GM12878 (cell line): ENCODE measurements at regions not wholly inside any gene's neighbourhood (a gene's known extent, or its start where the extent isn't known, plus 50 kb on each side); places are given as distances from the start of the nearest gene placed in this dataset.

Experiments used
- ATAC-seq: fragments of 200-7000 bp; cut with Tn5 transposase; 3 replicates; pipeline ENCODE4 v1.9.1; 2020; ENCODE audit warnings: mild to moderate bottlenecking, moderate library complexity
- BruUV-seq: library from RNA; stranded (reverse); fragments of 400-500 nt; replicated peaks from 2 replicates; lab custom pipeline; 2021; lab: Mats Ljungman, UMichigan
- CTCF ChIA-PET: fragments of 300-600 bp; sonication (Branson Sonifier 250); formaldehyde crosslinking; extraction: SDS; loops from one replicate; lab custom pipeline; 2021; ENCODE audit warnings: inconsistent platforms; lab: Yijun Ruan, JAX
- POLR2A ChIA-PET: fragments of 350-600 bp; formaldehyde crosslinking; extraction: SDS; loops from one replicate; lab custom pipeline; 2021; ENCODE audit warnings: inconsistent platforms; lab: Charles Lee
- RAD21 ChIA-PET: fragments of 300-600 bp; sonication (Branson Sonifier 250); formaldehyde crosslinking; loops from one replicate; lab custom pipeline; 2023; ENCODE audit warnings: antibody characterized with exemption; ENCODE audit not compliant: unreplicated experiment; lab: Charles Lee
- SMC1A ChIA-PET: fragments of 300-600 bp; sonication (Branson Sonifier 250); formaldehyde crosslinking; loops from one replicate; lab custom pipeline; 2023; ENCODE audit not compliant: unreplicated experiment, uncharacterized antibody; lab: Charles Lee
- DNase-seq: peaks from one replicate; pipeline ENCODE4 v3.0.0-alpha.2; 2011; ENCODE audit warnings: low read depth, low spot score
- FAIRE-seq: peaks from 3 replicates; lab custom pipeline; 2011; peaks lifted over from hg19 to GRCh38; lab: Jason Lieb, UNC
- H2AFZ ChIP-seq: 2 replicates; pipeline ENCODE4 v1.6.0; 2011; ENCODE audit warnings: low read depth, low read length, control low read depth; ENCODE audit not compliant: control insufficient read depth
- H3K27ac ChIP-seq: 2 replicates; pipeline ENCODE4 v1.5.1; 2011; ENCODE audit warnings: control low read depth; ENCODE audit not compliant: control insufficient read depth, insufficient read depth
- H3K27me3 ChIP-seq, 2 experiments: replicated peaks in 1 of 2; 2 replicates each; pipeline versions ENCODE4 v1.6.0 to v1.6.1; 2011; ENCODE audit warnings: low read length in 1 of 2; ENCODE audit not compliant: control insufficient read depth in 2 of 2, insufficient read depth in 2 of 2
- H3K36me3 ChIP-seq, 2 experiments: 2 replicates each; pipeline ENCODE4 v1.5.1; 2011; ENCODE audit warnings: low read length in 1 of 2; ENCODE audit not compliant: control insufficient read depth in 2 of 2, insufficient read depth in 2 of 2
- H3K4me1 ChIP-seq: 2 replicates; pipeline ENCODE4 v1.6.1; 2011; ENCODE audit warnings: mild to moderate bottlenecking, low read length, moderate library complexity, mixed read lengths; ENCODE audit not compliant: control insufficient read depth, insufficient read depth
- H3K4me2 ChIP-seq: 2 replicates; pipeline ENCODE4 v1.6.0; 2011; ENCODE audit warnings: control low read depth; ENCODE audit not compliant: control insufficient read depth, insufficient read depth
- H3K4me3 ChIP-seq: fragments of 200-600 bp; sonication (generic); 2 replicates; pipeline ENCODE4 v1.5.1; 2016
- H3K79me2 ChIP-seq: 2 replicates; pipeline ENCODE4 v1.6.0; 2011; ENCODE audit warnings: low read length; ENCODE audit not compliant: control insufficient read depth, insufficient read depth
- H3K9ac ChIP-seq: 2 replicates; pipeline ENCODE4 v1.8.0; 2011; ENCODE audit warnings: low read length, control low read depth, mixed read lengths; ENCODE audit not compliant: control insufficient read depth, insufficient read depth
- H3K9me3 ChIP-seq: replicated peaks from 3 replicates; pipeline ENCODE4 v1.5.1; 2011; ENCODE audit warnings: mild to moderate bottlenecking, low read length; ENCODE audit not compliant: control insufficient read depth, insufficient read depth
- H4K20me1 ChIP-seq: 2 replicates; pipeline ENCODE4 v1.6.0; 2011; ENCODE audit not compliant: control insufficient read depth, insufficient read depth
- ATF3 ChIP-seq: IDR thresholded peaks from 2 replicates; pipeline ENCODE4 v1.6.1; 2011; ENCODE audit warnings: low read depth, mild to moderate bottlenecking, low read length, moderate library complexity, borderline replicate concordance; ENCODE audit errors: extremely low read depth
- BACH1 ChIP-seq: fragments of 450-650 bp; IDR thresholded peaks from 2 replicates; pipeline ENCODE4 v1.6.1; 2017; ENCODE audit warnings: mild to moderate bottlenecking, borderline replicate concordance
- E2F4 ChIP-seq: IDR thresholded peaks from 2 replicates; pipeline ENCODE4 v1.6.1; 2012; ENCODE audit warnings: low read depth, low read length, improper control_type of control experiment
- HDGF ChIP-seq: fragments of 450-650 bp; IDR thresholded peaks from 2 replicates; pipeline ENCODE4 v1.6.1; 2016; ENCODE audit warnings: antibody characterized with exemption
- IRF4 ChIP-seq: IDR thresholded peaks from 2 replicates; pipeline ENCODE4 v1.6.1; 2011; ENCODE audit warnings: low read depth, low read length
- IRF5 ChIP-seq: fragments of 450-650 bp; IDR thresholded peaks from 2 replicates; pipeline ENCODE4 v1.6.1; 2017; ENCODE audit warnings: borderline replicate concordance
- NR2C2 ChIP-seq: IDR thresholded peaks from 2 replicates; pipeline ENCODE4 v1.6.1; 2011; ENCODE audit warnings: borderline replicate concordance, low read depth; ENCODE audit not compliant: control insufficient read depth, insufficient read length
- NR2F1 ChIP-seq: fragments of 450-650 bp; conservative IDR thresholded peaks from 2 replicates; pipeline ENCODE4 v1.6.1; 2017; ENCODE audit warnings: mild to moderate bottlenecking
- PAX5 ChIP-seq: IDR thresholded peaks from 2 replicates; pipeline ENCODE4 v1.6.1; 2011; ENCODE audit warnings: low read depth, low read length, borderline replicate concordance
- PML ChIP-seq: IDR thresholded peaks from 2 replicates; pipeline ENCODE4 v1.6.1; 2012; ENCODE audit warnings: low read length, inconsistent platforms
- POLR2AphosphoS5 ChIP-seq: IDR thresholded peaks from 2 replicates; pipeline ENCODE4 v1.6.1; 2011; ENCODE audit warnings: mild to moderate bottlenecking, low read length, inconsistent platforms
- SRF ChIP-seq, 2 experiments: IDR thresholded peaks; 2 replicates each; pipeline ENCODE4 v1.6.1; 2011; ENCODE audit warnings: low read depth in 2 of 2, low read length in 2 of 2, mild to moderate bottlenecking in 1 of 2, moderate library complexity in 1 of 2
- TCF12 ChIP-seq: IDR thresholded peaks from 2 replicates; pipeline ENCODE4 v1.6.1; 2011; ENCODE audit warnings: low read depth, mild to moderate bottlenecking, low read length
- WGBS: methylation state at CpG from one replicate; pipeline ENCODE4 v1.1.6; 2016; ENCODE audit warnings: low lambda C conversion rate; ENCODE audit not compliant: insufficient replicate concordance, insufficient coverage; ENCODE audit errors: missing lambda C conversion rate; 5-methylcytosine and 5-hydroxymethylcytosine counted together
- in situ Hi-C: fragments of 300-500 bp; cut with MboI; formaldehyde crosslinking; loops from 9 replicates; pipeline ENCODE4 v1.14.3; 2018; ENCODE audit warnings: mixed read lengths
- intact Hi-C: fragments of 100-400 bp; cut with micrococcal nuclease; formaldehyde crosslinking; loops from one replicate; pipeline ENCODE4 v1.14.2; 2022; ENCODE audit not compliant: unreplicated experiment

GRCh38 chr3:31135546-31135945 lies 241.1 kb upstream of the GADL1 start:
- FAIRE-seq: no peak
- H3K4me3 ChIP-seq: no peak overlapping the region
- no peaks in the 10 kb centered on the region for H3K79me2 ChIP-seq
- no peaks in the 10 kb centered on the region for H3K4me1 ChIP-seq
- TF ChIP-seq TCF12 (no peak), BACH1 (no peak), IRF5 (no peak), PML (no peak), SRF (IDR thresholded peaks at IDR 0.05; ENCODE audit: low read depth in 2 of 2, low read length in 2 of 2) (no peak), POLR2AphosphoS5 (no peak), PAX5 (no peak), HDGF (no peak), E2F4 (no peak), IRF4 (no peak), NR2C2 (no peak), ATF3 (no peak), NR2F1 (no peak)
- ChIA-PET CTCF (interaction anchor here (1.0 to 1.2 kb wide), 2 partner anchors 62 to 212 kb away, joined by 3 to 5 read pairs; no protein-coding TSS in a partner anchor), SMC1A (interaction anchor here (1.1 to 2.3 kb wide), 6 partner anchors 11 to 366 kb away, joined by 3 to 9 read pairs (median 4); no protein-coding TSS in a partner anchor), POLR2A (no interaction called here), RAD21 (interaction anchor here (1.4 kb wide), 1 partner anchor 254 kb away, joined by 3 read pairs; no protein-coding TSS in a partner anchor)
- no peaks in the 10 kb centered on the region for H3K27me3 ChIP-seq
- 26% methylated on average over 3 of the region's 3 CpGs for WGBS
- in situ Hi-C loops (no loop called here), intact Hi-C loops (loop anchor here (5.0 kb wide), 1 partner anchor 632 kb away; no protein-coding TSS in a partner anchor)
- no peak overlapping the region for H3K4me2 ChIP-seq
- no peaks in the 10 kb centered on the region for H3K36me3 ChIP-seq
- no peak for ATAC-seq
- H3K9me3 ChIP-seq: no peaks in the 10 kb centered on the region; the same call in 2 of the 3 replicates
- no peak for DNase-seq
- no TSS peak for BruUV-seq
- H3K27ac ChIP-seq: no peak overlapping the region
- H3K9ac ChIP-seq: no peak overlapping the region
- H4K20me1 ChIP-seq: no peaks in the 10 kb centered on the region
- no peak overlapping the region for H2AFZ ChIP-seq
